ENCODE measurements at regions not wholly inside any gene's neighbourhood (a gene's known extent, or its start where the extent isn't known, plus 50 kb on each side); places are given as distances from the start of the nearest gene placed in this dataset.

- Histone ChIP-seq H3K79me2 (ENCODE audit: insufficient read depth, low read length) (no peaks in the 10 kb centered on the region), H3F3A (ENCODE audit: low read depth) (no peaks in the 10 kb centered on the region), H3K9me2 (replicated peaks; ENCODE audit: low read depth, low read length) (no peaks in the 10 kb centered on the region), H3K36me3 (ENCODE audit: insufficient read depth, low read length) (no peaks in the 10 kb centered on the region), H3K4me2 (ENCODE audit: low read depth, low read length, poor library complexity, severe bottlenecking) (no peak overlapping the region), H4K20me1 (ENCODE audit: insufficient read depth, low read length, poor library complexity, severe bottlenecking) (no peaks in the 10 kb centered on the region), H3K4me3 (ENCODE audit: low read length, poor library complexity, severe bottlenecking) (no peak overlapping the region), H3K9me3 (ENCODE audit: insufficient read depth, low read depth, low read length) (0 out of 2 replicates have a peak, but pooled peaks cover 2% of the 10 kb centered on the region), H3K9ac (ENCODE audit: low read depth, low read length, poor library complexity, severe bottlenecking) (no peak overlapping the region), H3K27me3 (ENCODE audit: insufficient read depth, low read length, poor library complexity, severe bottlenecking) (no peaks in the 10 kb centered on the region), H3K4me1 (ENCODE audit: insufficient read depth, low read length, poor library complexity, severe bottlenecking) (no peaks in the 10 kb centered on the region), H2AFZ (ENCODE audit: low read length) (no peak overlapping the region)
- TF ChIP-seq EZH2phosphoT487 (IDR thresholded peaks at IDR 0.05; ENCODE audit: borderline replicate concordance) = no peak
- TF ChIP-seq, protein P1, sequence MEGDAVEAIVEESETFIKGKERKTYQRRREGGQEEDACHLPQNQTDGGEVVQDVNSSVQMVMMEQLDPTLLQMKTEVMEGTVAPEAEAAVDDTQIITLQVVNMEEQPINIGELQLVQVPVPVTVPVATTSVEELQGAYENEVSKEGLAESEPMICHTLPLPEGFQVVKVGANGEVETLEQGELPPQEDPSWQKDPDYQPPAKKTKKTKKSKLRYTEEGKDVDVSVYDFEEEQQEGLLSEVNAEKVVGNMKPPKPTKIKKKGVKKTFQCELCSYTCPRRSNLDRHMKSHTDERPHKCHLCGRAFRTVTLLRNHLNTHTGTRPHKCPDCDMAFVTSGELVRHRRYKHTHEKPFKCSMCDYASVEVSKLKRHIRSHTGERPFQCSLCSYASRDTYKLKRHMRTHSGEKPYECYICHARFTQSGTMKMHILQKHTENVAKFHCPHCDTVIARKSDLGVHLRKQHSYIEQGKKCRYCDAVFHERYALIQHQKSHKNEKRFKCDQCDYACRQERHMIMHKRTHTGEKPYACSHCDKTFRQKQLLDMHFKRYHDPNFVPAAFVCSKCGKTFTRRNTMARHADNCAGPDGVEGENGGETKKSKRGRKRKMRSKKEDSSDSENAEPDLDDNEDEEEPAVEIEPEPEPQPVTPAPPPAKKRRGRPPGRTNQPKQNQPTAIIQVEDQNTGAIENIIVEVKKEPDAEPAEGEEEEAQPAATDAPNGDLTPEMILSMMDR (conservative IDR thresholded peaks at IDR 0.05; ENCODE audit: low read length) = no peak
Observed at GRCh38 chr12:61902403-61902802, 357.8 kb upstream of the USP15 start.

GRCh38 chr12:61911113-61911512, 349.1 kb upstream of the USP15 start:
- Histone ChIP-seq H3K4me2 (ENCODE audit: low read depth, low read length, poor library complexity, severe bottlenecking) (no peak overlapping the region), H3K36me3 (ENCODE audit: insufficient read depth, low read length) (no peaks in the 10 kb centered on the region), H3K4me1 (ENCODE audit: insufficient read depth, low read length, poor library complexity, severe bottlenecking) (no peaks in the 10 kb centered on the region), H3K9ac (ENCODE audit: low read depth, low read length, poor library complexity, severe bottlenecking) (no peak overlapping the region), H3F3A (ENCODE audit: low read depth) (no peaks in the 10 kb centered on the region), H3K9me2 (replicated peaks; ENCODE audit: low read depth, low read length) (no peaks in the 10 kb centered on the region), H2AFZ (ENCODE audit: low read length) (no peak overlapping the region), H4K20me1 (ENCODE audit: insufficient read depth, low read length, poor library complexity, severe bottlenecking) (no peaks in the 10 kb centered on the region), H3K27me3 (ENCODE audit: insufficient read depth, low read length, poor library complexity, severe bottlenecking) (no peaks in the 10 kb centered on the region), H3K9me3 (ENCODE audit: insufficient read depth, low read depth, low read length) (no peaks in the 10 kb centered on the region), H3K79me2 (ENCODE audit: insufficient read depth, low read length) (no peaks in the 10 kb centered on the region), H3K4me3 (ENCODE audit: low read length, poor library complexity, severe bottlenecking) (no peak overlapping the region)
- no peak for TF ChIP-seq EZH2phosphoT487 (IDR thresholded peaks at IDR 0.05; ENCODE audit: borderline replicate concordance)
- TF ChIP-seq, protein P1 (conservative IDR thresholded peaks at IDR 0.05; ENCODE audit: low read length) = no peak

DNA sequence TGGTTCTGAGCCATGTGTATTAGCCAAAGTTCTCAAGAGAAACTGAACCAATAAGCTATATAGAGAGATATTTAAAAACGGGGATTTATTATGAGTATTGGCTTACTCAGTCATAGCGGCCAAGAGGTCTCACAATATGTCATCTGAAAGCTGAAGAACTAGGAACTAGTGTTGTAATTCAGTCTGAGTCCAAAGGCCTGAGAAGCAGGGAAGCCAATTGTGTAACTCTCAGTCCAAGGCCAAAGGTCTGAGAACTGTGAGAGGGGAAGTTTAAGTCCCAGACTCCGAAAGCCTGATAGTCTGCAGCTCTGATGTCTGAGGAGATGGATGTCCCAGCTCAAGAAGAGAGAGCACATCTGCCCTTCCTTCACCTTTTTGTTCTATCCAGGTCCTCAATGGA, 344.8 kb upstream of the USP15 start:
- H3K9ac ChIP-seq (ENCODE audit: low read depth, low read length, poor library complexity, severe bottlenecking) = no peak overlapping the region
- no peak overlapping the region for H2AFZ ChIP-seq (ENCODE audit: low read length)
- no peak overlapping the region for H3K4me2 ChIP-seq (ENCODE audit: low read depth, low read length, poor library complexity, severe bottlenecking)
- H3F3A ChIP-seq (ENCODE audit: low read depth) = no peaks in the 10 kb centered on the region
- no peaks in the 10 kb centered on the region for H3K9me2 ChIP-seq (replicated peaks; ENCODE audit: low read depth, low read length)
- no peaks in the 10 kb centered on the region for H3K27me3 ChIP-seq (ENCODE audit: insufficient read depth, low read length, poor library complexity, severe bottlenecking)
- H3K4me3 ChIP-seq (ENCODE audit: low read length, poor library complexity, severe bottlenecking) = no peak overlapping the region
- TF ChIP-seq, protein P1 (conservative IDR thresholded peaks at IDR 0.05; ENCODE audit: low read length) = no peak
- TF ChIP-seq EZH2phosphoT487 (IDR thresholded peaks at IDR 0.05; ENCODE audit: borderline replicate concordance) = no peak
- no peaks in the 10 kb centered on the region for H4K20me1 ChIP-seq (ENCODE audit: insufficient read depth, low read length, poor library complexity, severe bottlenecking)
- H3K36me3 ChIP-seq (ENCODE audit: insufficient read depth, low read length) = no peaks in the 10 kb centered on the region
- no peaks in the 10 kb centered on the region for H3K9me3 ChIP-seq (ENCODE audit: insufficient read depth, low read depth, low read length)
- no peaks in the 10 kb centered on the region for H3K4me1 ChIP-seq (ENCODE audit: insufficient read depth, low read length, poor library complexity, severe bottlenecking)
- no peaks in the 10 kb centered on the region for H3K79me2 ChIP-seq (ENCODE audit: insufficient read depth, low read length)

Data from Loucy (cell line).